GM12878 (cell line): ENCODE measurements at regions not wholly inside any gene's neighbourhood (a gene's known extent, or its start where the extent isn't known, plus 50 kb on each side); places are given as distances from the start of the nearest gene placed in this dataset.
A peak's percentile ranks its signal among the peaks of the same experiment; 100 is the strongest.

Experiments
- ATAC-seq: fragments of 200-7000 bp; cut with Tn5 transposase; 3 replicates; pipeline ENCODE4 v1.9.1; 2020; ENCODE audit warnings: mild to moderate bottlenecking, moderate library complexity
- BruUV-seq: library from RNA; stranded (reverse); fragments of 400-500 nt; replicated peaks from 2 replicates; lab custom pipeline; 2021; lab: Mats Ljungman, UMichigan
- CTCF ChIA-PET: fragments of 300-600 bp; sonication (Branson Sonifier 250); formaldehyde crosslinking; extraction: SDS; loops from one replicate; lab custom pipeline; 2021; ENCODE audit warnings: inconsistent platforms; lab: Yijun Ruan, JAX
- POLR2A ChIA-PET: fragments of 350-600 bp; formaldehyde crosslinking; extraction: SDS; loops from one replicate; lab custom pipeline; 2021; ENCODE audit warnings: inconsistent platforms; lab: Charles Lee
- RAD21 ChIA-PET: fragments of 300-600 bp; sonication (Branson Sonifier 250); formaldehyde crosslinking; loops from one replicate; lab custom pipeline; 2023; ENCODE audit warnings: antibody characterized with exemption; ENCODE audit not compliant: unreplicated experiment; lab: Charles Lee
- SMC1A ChIA-PET: fragments of 300-600 bp; sonication (Branson Sonifier 250); formaldehyde crosslinking; loops from one replicate; lab custom pipeline; 2023; ENCODE audit not compliant: unreplicated experiment, uncharacterized antibody; lab: Charles Lee
- DNase-seq: peaks from one replicate; pipeline ENCODE4 v3.0.0-alpha.2; 2011; ENCODE audit warnings: low read depth, low spot score
- FAIRE-seq: peaks from 3 replicates; lab custom pipeline; 2011; peaks lifted over from hg19 to GRCh38; lab: Jason Lieb, UNC
- H2AFZ ChIP-seq: 2 replicates; pipeline ENCODE4 v1.6.0; 2011; ENCODE audit warnings: low read depth, low read length, control low read depth; ENCODE audit not compliant: control insufficient read depth
- H3K27ac ChIP-seq: 2 replicates; pipeline ENCODE4 v1.5.1; 2011; ENCODE audit warnings: control low read depth; ENCODE audit not compliant: control insufficient read depth, insufficient read depth
- H3K27me3 ChIP-seq, 2 experiments: replicated peaks in 1 of 2; 2 replicates each; pipeline versions ENCODE4 v1.6.0 to v1.6.1; 2011; ENCODE audit warnings: low read length in 1 of 2; ENCODE audit not compliant: control insufficient read depth in 2 of 2, insufficient read depth in 2 of 2
- H3K36me3 ChIP-seq, 2 experiments: 2 replicates each; pipeline ENCODE4 v1.5.1; 2011; ENCODE audit warnings: low read length in 1 of 2; ENCODE audit not compliant: control insufficient read depth in 2 of 2, insufficient read depth in 2 of 2
- H3K4me1 ChIP-seq: 2 replicates; pipeline ENCODE4 v1.6.1; 2011; ENCODE audit warnings: mild to moderate bottlenecking, low read length, moderate library complexity, mixed read lengths; ENCODE audit not compliant: control insufficient read depth, insufficient read depth
- H3K4me2 ChIP-seq: 2 replicates; pipeline ENCODE4 v1.6.0; 2011; ENCODE audit warnings: control low read depth; ENCODE audit not compliant: control insufficient read depth, insufficient read depth
- H3K4me3 ChIP-seq: fragments of 200-600 bp; sonication (generic); 2 replicates; pipeline ENCODE4 v1.5.1; 2016
- H3K79me2 ChIP-seq: 2 replicates; pipeline ENCODE4 v1.6.0; 2011; ENCODE audit warnings: low read length; ENCODE audit not compliant: control insufficient read depth, insufficient read depth
- H3K9ac ChIP-seq: 2 replicates; pipeline ENCODE4 v1.8.0; 2011; ENCODE audit warnings: low read length, control low read depth, mixed read lengths; ENCODE audit not compliant: control insufficient read depth, insufficient read depth
- H3K9me3 ChIP-seq: replicated peaks from 3 replicates; pipeline ENCODE4 v1.5.1; 2011; ENCODE audit warnings: mild to moderate bottlenecking, low read length; ENCODE audit not compliant: control insufficient read depth, insufficient read depth
- H4K20me1 ChIP-seq: 2 replicates; pipeline ENCODE4 v1.6.0; 2011; ENCODE audit not compliant: control insufficient read depth, insufficient read depth
- BCL11A ChIP-seq: IDR thresholded peaks from 2 replicates; pipeline ENCODE4 v1.6.1; 2011; ENCODE audit warnings: low read depth, low read length
- E2F8 ChIP-seq: fragments of 450-650 bp; IDR thresholded peaks from 2 replicates; pipeline ENCODE4 v1.6.1; 2018; ENCODE audit warnings: mild to moderate bottlenecking, low read depth, moderate library complexity; ENCODE audit not compliant: partially characterized antibody
- ELK1 ChIP-seq: IDR thresholded peaks from 2 replicates; pipeline ENCODE4 v1.6.1; 2012; ENCODE audit warnings: low read depth, low read length, improper control_type of control experiment
- IKZF1 ChIP-seq: fragments of 450-650 bp; conservative IDR thresholded peaks from 2 replicates; pipeline ENCODE4 v1.6.1; 2017; ENCODE audit warnings: antibody characterized with exemption, mild to moderate bottlenecking
- IKZF2 ChIP-seq, 2 experiments: fragments of 450-650 bp; IDR thresholded peaks; 2 replicates each; pipeline ENCODE4 v1.6.1; 2017; ENCODE audit warnings: mild to moderate bottlenecking in 2 of 2, moderate library complexity in 2 of 2
- MTA3 ChIP-seq: IDR thresholded peaks from 2 replicates; pipeline ENCODE4 v1.6.1; 2012; ENCODE audit warnings: low read length, inconsistent platforms, borderline replicate concordance
- RUNX3 ChIP-seq: IDR thresholded peaks from 2 replicates; pipeline ENCODE4 v1.6.1; 2012; ENCODE audit warnings: low read length, inconsistent platforms
- TARDBP ChIP-seq: IDR thresholded peaks from 2 replicates; pipeline ENCODE4 v1.6.1; 2016; ENCODE audit warnings: borderline replicate concordance
- WGBS: methylation state at CpG from one replicate; pipeline ENCODE4 v1.1.6; 2016; ENCODE audit warnings: low lambda C conversion rate; ENCODE audit not compliant: insufficient replicate concordance, insufficient coverage; ENCODE audit errors: missing lambda C conversion rate; 5-methylcytosine and 5-hydroxymethylcytosine counted together
- in situ Hi-C: fragments of 300-500 bp; cut with MboI; formaldehyde crosslinking; loops from 9 replicates; pipeline ENCODE4 v1.14.3; 2018; ENCODE audit warnings: mixed read lengths
- intact Hi-C: fragments of 100-400 bp; cut with micrococcal nuclease; formaldehyde crosslinking; loops from one replicate; pipeline ENCODE4 v1.14.2; 2022; ENCODE audit not compliant: unreplicated experiment
- TF ChIP-seq, protein P1 (sequence below): IDR thresholded peaks from 2 replicates; pipeline ENCODE4 v1.6.1; 2012; ENCODE audit warnings: low read length, inconsistent platforms

DNA sequence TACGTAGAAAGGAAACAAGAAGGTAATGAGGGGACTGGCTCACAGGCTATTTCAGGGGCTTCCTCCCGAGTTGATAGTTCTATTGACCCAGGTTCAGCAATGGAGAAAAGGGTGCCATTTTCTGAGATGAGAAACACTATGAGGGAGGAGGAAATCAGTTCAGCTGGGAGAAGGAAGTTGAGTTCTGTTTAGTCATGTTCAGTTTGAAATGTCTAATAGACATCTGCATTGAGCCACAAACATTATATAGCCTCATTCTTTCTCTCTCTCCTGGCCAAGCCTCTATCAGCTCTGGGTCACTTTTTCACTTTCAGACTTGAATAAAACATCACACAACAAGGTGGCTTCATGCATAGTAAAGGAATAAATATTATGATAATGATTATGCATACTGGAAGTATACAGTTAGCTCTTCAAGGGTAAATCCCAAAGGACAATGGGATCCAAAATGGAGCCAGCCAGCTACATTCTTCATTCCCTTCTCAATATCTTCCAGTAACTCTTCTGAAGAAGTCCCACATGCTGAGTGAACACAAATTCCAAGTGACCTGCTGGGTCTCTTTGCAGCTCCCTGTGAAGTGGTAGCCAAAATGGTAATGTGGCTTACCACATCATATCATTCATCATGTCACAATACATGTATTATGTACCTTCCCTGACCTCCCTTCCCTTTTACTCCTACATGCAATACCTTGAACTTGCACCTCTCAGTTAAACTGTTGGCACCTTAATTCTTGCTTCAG, 80.9 kb upstream of the CD44 start:
- no TSS peak for BruUV-seq
- DNase-seq = no peak
- Histone ChIP-seq H3K4me3 (no peak overlapping the region), H3K27ac (no peak overlapping the region; the same call in 1 of the 2 replicates), H3K4me1 (peaks cover 11% of the 10 kb centered on the region), H4K20me1 (no peaks in the 10 kb centered on the region), H3K9ac (no peak overlapping the region), H3K79me2 (no peaks in the 10 kb centered on the region), H2AFZ (no peak overlapping the region), H3K27me3 (no peaks in the 10 kb centered on the region), H3K4me2 (no peak overlapping the region), H3K9me3 (peaks cover 11% of the 10 kb centered on the region; the same call in 2 of the 3 replicates), H3K36me3 (no peaks in the 10 kb centered on the region)
- CTCF ChIA-PET = interaction anchor here (0.9 to 1.5 kb wide), 4 partner anchors 11 to 180 kb away, joined by 3 to 4 read pairs (median 4); no protein-coding TSS in a partner anchor
- SMC1A ChIA-PET = interaction anchor here (0.6 to 3.1 kb wide), 13 partner anchors 8 to 88 kb away, joined by 3 to 13 read pairs (median 4); no protein-coding TSS in a partner anchor
- POLR2A ChIA-PET = interaction anchor here (0.9 to 1.4 kb wide), 3 partner anchors 11 to 86 kb away, joined by 3 read pairs; no protein-coding TSS in a partner anchor
- no peak for FAIRE-seq
- in situ Hi-C loops (no loop called here), intact Hi-C loops (no loop called here)
- TF ChIP-seq IKZF2 (IDR thresholded peaks at IDR 0.05) (no peak), IKZF1 (0 out of 2 replicates have a peak, but pooled peaks have one; percentile 8), RUNX3 (peak; percentile 64), BCL11A (no peak), TARDBP (no peak), MTA3 (no peak), ELK1 (no peak), E2F8 (no peak)
- TF ChIP-seq, protein P1, sequence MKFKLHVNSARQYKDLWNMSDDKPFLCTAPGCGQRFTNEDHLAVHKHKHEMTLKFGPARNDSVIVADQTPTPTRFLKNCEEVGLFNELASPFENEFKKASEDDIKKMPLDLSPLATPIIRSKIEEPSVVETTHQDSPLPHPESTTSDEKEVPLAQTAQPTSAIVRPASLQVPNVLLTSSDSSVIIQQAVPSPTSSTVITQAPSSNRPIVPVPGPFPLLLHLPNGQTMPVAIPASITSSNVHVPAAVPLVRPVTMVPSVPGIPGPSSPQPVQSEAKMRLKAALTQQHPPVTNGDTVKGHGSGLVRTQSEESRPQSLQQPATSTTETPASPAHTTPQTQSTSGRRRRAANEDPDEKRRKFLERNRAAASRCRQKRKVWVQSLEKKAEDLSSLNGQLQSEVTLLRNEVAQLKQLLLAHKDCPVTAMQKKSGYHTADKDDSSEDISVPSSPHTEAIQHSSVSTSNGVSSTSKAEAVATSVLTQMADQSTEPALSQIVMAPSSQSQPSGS = 0 out of 2 replicates have a peak, but pooled peaks have one; percentile 47
- ATAC-seq = peak; percentile 30; the same call in 2 of the 3 replicates
- 90% methylated on average over 2 of the region's 2 CpGs for WGBS
- RAD21 ChIA-PET = interaction anchor here (0.8 to 1.4 kb wide), 3 partner anchors 9 to 81 kb away, joined by 3 to 8 read pairs (median 3); partner anchors contain the start of gene CD44
